GM21529 (cell line): ENCODE measurements at regions not wholly inside any gene's neighbourhood (a gene's known extent, or its start where the extent isn't known, plus 50 kb on each side); places are given as distances from the start of the nearest gene placed in this dataset.
"Not testable (repeated sequence)": the region's sequence is repeated elsewhere in the genome, so short reads cannot be mapped to it uniquely, and the experiment has no call there.

Experiments used
- ATAC-seq: cut with Tn5 transposase; IDR thresholded peaks from one replicate; pipeline ENCODE4 v1.9.1; 2021; ENCODE audit not compliant: unreplicated experiment

DNA sequence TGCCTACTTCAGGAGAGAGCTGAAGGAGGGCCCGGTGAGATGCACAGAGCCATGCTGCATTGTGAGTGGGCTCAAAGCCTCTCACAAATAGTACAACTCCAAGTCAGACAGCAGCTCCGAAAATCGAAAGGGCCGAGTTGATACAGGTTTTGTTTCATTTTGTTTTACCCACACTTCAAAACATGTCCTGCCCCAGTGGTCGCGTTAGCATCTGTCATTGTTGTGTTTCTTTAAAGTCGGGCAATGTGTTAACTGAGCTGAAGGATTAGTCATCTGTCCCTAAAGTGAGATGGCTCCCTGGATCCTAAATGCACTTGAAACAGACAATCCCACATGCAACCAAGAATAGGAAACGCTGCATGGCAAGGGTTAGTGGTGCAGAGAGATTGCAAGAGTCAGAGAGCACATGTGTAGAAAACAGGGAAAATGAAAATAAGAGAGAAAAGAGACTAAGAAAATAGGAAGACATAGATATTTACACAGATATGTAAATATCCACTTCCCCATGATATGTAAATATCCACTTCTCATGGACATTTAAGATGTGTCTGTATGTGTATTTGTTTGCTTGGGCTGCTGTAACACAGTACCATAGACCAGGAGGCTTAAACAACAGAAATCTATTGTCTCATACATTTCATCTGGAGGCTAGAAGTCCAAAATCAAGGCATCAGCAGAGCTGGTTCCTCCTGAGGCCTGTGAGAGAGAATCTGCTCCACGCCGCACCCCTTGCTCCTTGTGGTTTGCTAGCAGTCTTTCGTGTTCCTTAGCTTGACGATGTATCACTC lies 131.4 kb upstream of the RAB4A start:
- ATAC-seq = peak; percentile 74

- ATAC-seq = no peak
Observed at GRCh38 chr1:229140119-229140396, 130.9 kb upstream of the RAB4A start.

- ATAC-seq = no peak
Observed at GRCh38 chr1:229141271-229141670, 129.6 kb upstream of the RAB4A start.

DNA sequence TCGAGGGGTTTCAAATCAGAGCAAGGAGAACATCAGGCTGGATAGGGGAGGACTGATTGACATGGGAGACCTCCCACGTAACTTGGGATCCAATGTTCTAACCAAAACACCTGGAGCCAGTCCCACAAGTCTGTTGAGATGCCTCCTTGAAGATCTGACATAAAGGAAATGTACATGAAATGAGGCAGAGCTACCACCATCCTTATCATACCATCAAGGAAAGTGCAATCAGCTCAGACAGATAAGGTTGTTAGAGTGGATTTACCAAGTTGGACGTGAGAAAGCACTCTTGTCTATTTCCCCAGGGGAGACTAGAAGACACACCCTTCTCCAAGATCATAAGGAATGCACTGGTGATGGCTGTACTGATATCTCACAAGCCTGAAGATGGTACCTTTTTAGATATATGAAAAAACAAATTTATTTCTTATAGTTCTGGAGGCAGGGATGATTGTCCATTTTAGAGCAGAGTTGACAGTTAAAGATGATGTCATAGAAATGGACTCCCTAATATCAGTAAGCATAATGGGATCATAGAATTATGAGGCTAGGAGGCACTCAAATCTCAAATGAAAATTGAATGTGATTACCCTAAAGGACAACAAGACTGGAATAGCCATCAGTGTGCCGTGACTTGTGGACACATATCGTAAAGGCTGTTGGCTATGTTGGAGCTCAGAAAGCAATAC lies 129.1 kb upstream of the RAB4A start:
- ATAC-seq = no peak

GRCh38 chr1:229142471-229142870 lies 128.4 kb upstream of the RAB4A start:
- no peak for ATAC-seq

DNA sequence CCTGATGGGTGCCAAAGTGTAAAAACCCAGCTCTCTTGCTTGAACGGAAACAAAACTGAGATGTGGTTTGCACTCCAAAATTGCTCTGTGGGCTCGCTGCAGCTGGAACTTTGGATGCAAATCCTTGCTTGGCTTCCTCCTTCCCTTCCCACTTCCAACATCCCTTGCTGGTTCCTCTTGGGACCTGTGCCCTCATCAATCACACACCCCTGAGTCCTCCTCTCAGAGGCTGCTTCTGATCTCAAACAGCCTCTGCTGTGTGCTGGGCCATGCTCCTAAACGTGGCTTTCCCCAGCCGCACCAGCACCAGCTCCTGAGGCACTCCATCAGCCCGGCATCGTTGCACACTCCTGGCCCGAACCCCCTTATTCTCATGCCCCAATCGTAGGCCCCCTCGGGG lies 124.3 kb upstream of the RAB4A start:
- no peak for ATAC-seq

DNA sequence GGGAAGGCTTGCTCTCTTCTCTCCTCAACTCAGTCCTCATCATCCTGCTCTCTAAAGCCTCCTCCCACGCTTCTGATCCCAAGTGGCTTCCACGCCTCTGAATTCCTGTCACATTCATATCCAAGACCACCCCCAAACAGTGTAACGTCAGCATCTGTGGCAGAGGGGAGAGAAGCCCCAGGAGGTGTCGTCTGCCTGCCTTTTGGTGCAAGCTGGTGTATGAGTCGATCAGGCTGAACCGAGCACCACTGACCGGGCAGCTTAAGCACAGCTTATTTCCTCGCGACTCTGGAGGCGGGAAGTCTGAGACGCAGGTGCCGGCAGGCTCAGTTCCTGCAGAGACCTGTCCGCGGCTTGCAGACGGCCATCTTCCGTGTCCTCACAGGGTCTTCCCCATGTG lies 123.8 kb upstream of the RAB4A start:
- ATAC-seq = no peak

- no peak for ATAC-seq
Observed at GRCh38 chr1:229148041-229148671, 122.8 kb upstream of the RAB4A start.

- no peak for ATAC-seq
Observed at GRCh38 chr1:229148743-229149142, 122.2 kb upstream of the RAB4A start.

DNA sequence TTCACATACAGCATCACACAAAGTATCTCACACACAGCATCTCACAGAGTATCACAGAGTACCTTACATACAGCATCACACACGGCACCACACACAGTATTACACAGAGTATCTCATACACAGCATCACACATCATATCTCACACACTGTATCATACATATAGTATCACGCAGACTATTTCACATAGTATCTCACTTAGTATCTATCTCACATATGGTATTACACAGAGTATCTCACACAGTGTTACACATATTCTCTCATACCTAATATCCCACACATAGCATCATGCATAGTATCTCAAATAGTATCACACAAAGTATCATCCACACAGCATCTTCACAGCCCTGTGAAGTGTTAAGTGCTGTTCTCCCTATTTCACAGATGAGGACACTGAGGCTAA lies 121.5 kb upstream of the RAB4A start:
- ATAC-seq = no peak

DNA sequence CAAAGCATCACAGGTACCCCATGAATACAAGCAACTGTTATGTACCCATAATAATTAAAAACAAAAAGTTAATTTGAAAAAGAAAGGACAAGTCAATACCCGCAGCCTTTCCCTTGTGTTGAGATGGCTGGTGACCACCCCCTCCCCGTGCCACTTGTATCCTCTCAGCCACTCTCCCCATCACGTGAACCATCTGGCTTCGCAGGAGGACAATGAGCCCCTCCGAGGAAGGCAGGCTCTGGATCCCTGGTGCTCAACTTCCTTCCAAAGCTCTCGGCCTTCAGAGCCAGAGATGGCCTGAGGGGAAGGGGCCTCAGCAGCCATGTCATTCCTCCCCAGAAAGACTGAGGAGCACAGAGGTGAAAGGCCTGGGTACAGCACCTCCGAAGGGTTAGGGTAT lies 120.4 kb upstream of the RAB4A start:
- ATAC-seq = no peak

DNA sequence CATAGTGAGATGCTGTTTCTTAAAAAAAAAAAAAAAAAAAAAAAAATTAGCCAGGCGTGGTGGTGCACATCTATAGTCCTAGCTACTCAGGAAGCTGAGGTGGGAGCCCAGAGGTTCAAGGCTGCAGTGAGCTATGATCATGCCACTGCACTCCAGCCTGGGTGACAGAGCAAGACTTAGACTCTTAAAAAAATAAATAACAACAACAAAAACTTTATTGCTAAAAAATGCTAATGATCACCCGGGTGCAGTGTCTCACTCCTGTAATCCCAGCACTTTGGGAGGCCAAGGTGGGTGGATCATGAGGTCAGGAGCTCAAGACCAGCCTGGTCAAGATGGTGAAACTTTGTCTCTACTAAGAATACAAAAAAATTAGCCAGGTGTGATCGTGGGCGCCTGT lies 119.5 kb upstream of the RAB4A start:
- ATAC-seq = not testable (repeated sequence)

DNA sequence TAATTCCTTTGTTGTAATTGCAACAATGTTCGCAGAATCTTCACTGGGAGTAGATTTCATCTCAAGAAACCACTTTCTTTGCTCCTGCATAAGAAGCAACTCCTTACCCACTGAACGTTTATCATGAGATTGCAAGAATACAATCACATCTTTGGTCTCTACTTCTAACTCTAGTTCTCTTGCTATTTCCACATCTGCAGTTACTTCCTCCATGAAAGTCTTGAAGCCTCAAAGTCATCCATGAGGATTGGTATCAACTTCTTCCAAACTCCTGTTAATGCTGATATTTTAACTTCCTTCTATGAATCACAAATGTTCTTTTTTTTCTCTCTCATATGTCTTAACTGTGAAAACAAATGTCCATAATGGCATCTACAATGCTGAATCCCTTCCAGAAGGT lies 118.6 kb upstream of the RAB4A start:
- no peak for ATAC-seq

GRCh38 chr1:229153955-229154548 lies 116.9 kb upstream of the RAB4A start:
- no peak for ATAC-seq

- ATAC-seq = no peak
Observed at GRCh38 chr1:229154811-229155210, 116.1 kb upstream of the RAB4A start.

DNA sequence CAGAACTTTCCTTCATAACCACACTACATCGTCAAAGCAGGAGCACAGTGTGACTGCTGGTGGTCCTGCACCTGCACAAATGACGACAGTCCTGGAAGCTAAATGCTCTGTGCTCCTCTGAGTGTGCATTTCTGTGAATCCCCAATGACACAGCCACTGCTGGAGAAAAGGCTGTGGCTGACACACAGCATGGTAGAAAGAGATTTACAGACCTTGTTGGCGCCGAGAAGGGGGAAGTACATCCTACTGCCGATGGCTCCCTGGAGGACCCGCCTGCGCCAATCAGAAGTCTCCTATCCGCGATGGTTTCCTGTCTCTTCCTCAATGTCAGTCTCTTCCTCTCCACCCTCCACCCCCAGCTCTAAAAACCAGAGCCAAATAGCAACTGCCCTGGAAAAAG lies 115.4 kb upstream of the RAB4A start:
- ATAC-seq = no peak

DNA sequence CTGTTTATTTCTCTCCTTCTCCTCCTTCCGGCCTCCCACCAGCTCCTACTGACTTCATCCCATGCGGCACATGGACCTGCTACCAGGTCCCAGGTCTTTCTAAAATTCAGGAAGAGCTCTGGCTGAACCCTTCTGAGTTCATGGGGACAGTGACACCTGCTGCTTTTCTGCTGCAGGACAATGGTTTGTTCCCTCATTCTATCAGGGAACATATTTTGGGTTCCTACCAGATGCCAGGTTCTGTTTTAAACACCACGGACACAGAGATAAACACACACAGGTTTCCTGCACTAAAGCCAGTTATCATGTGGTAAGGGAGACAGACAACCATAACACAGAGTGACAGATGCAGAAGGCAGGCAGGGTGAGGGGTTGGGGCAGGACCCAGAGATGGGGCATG lies 114.0 kb upstream of the RAB4A start:
- no peak for ATAC-seq

GRCh38 chr1:229157480-229157879 lies 113.4 kb upstream of the RAB4A start:
- ATAC-seq = no peak

DNA sequence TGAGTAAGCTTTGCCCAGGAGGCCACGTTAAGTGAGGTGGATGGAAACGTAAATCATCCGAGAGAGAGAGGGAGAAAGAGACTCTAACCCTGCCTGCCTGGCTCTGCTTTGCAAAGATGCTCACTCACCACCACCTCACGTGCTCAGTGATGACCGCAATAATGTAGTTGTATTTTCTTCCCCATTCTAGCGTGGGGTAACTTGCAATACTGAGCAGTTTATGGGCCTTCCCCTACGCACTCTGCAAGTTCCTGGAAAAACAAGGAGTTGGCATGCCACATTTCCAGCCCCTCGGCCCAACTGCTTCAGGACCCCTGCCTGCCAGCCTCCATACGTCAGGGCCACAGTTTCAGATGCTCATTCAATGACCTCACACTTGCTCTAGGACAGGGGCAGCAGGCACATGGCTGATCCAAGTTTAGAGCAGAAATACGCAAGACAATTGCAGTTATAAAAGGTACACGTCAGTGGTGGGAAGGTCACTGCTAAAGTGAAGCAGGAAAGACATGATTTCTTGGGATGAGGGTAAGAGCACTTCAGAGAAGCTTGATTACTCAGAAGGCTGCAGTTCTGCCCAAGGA lies 112.5 kb upstream of the RAB4A start:
- ATAC-seq = no peak

- no peak for ATAC-seq
Observed at GRCh38 chr1:229158927-229159326, 112.0 kb upstream of the RAB4A start.

DNA sequence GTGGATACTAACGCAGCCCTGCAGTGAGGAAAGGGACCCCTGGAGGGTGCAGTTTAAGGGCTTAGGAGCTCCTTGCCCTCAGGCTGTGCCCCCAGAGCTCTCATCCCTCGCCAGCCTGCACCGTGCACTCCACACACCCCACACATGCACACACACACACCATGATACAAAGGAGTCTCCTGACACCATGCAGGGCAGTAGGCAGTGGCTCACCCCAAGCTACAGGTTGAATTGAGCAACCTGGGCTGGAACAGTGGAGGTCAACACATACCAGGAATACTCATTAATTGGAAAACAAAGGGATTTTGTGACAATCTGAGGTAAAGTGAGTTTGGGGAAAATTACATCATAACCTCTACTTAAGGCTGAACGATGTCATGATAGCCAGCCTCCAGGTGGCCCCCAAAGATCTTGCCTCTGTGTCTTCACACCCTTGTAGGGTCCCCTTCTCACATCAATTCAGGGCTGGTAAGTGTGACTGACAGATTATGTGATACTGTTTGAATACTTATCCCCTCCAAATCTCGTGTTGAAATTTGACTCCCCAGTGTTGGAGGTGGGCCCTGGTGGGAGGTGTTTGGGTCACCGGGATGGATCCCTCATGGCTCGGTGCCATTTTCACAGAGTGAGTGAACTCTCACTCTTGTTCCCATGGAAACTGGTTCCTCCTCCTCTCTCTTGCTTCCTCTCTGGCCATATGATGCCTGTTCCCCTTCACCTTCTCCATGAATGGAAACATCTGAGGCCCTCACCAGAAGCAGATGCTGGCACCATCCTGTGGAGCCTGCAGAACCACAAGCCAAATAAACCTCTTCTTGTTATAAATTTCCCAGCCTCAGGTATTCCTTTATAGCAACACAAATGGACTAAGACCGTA lies 111.0 kb upstream of the RAB4A start:
- no peak for ATAC-seq
